Skeletal muscle satellite cell (primary cell): ENCODE measurements at regions not wholly inside any gene's neighbourhood (a gene's known extent, or its start where the extent isn't known, plus 50 kb on each side); places are given as distances from the start of the nearest gene placed in this dataset.

ENCODE experiments used
- H3K27me3 ChIP-seq: 2 replicates; pipeline ENCODE4 v1.7.0; 2013; ENCODE audit warnings: low read length; ENCODE audit not compliant: control insufficient read depth, insufficient read depth
- H3K36me3 ChIP-seq: 2 replicates; pipeline ENCODE4 v1.7.0; 2013; ENCODE audit warnings: mild to moderate bottlenecking, control low read depth, low read length; ENCODE audit not compliant: insufficient read depth
- H3K4me1 ChIP-seq: 2 replicates; pipeline ENCODE4 v1.7.0; 2013; ENCODE audit warnings: low read length; ENCODE audit not compliant: control insufficient read depth, insufficient read depth
- H3K4me2 ChIP-seq: 2 replicates; pipeline ENCODE4 v1.7.0; 2013; ENCODE audit warnings: mild to moderate bottlenecking, low read length
- H3K4me3 ChIP-seq: 2 replicates; pipeline ENCODE4 v1.7.0; 2013; ENCODE audit warnings: low read length
- H3K9ac ChIP-seq: 2 replicates; pipeline ENCODE4 v1.7.0; 2013; ENCODE audit warnings: mild to moderate bottlenecking, low read depth, low read length, moderate library complexity
- H3K9me3 ChIP-seq: replicated peaks from 2 replicates; pipeline ENCODE4 v1.7.0; 2013; ENCODE audit warnings: mild to moderate bottlenecking, control low read depth, low read length

- H3K36me3 ChIP-seq: no peaks in the 10 kb centered on the region
- H3K4me1 ChIP-seq: peaks cover 24% of the 10 kb centered on the region
- peak overlapping the region; percentile 9 for H3K4me3 ChIP-seq
- H3K9ac ChIP-seq: peak overlapping the region; percentile 31
- no peaks in the 10 kb centered on the region for H3K27me3 ChIP-seq
- H3K9me3 ChIP-seq: peaks cover 5% of the 10 kb centered on the region
- peak overlapping the region; percentile 33 for H3K4me2 ChIP-seq
Observed at GRCh38 chr11:115963156-115963555, 458.9 kb upstream of the CADM1 start.

DNA sequence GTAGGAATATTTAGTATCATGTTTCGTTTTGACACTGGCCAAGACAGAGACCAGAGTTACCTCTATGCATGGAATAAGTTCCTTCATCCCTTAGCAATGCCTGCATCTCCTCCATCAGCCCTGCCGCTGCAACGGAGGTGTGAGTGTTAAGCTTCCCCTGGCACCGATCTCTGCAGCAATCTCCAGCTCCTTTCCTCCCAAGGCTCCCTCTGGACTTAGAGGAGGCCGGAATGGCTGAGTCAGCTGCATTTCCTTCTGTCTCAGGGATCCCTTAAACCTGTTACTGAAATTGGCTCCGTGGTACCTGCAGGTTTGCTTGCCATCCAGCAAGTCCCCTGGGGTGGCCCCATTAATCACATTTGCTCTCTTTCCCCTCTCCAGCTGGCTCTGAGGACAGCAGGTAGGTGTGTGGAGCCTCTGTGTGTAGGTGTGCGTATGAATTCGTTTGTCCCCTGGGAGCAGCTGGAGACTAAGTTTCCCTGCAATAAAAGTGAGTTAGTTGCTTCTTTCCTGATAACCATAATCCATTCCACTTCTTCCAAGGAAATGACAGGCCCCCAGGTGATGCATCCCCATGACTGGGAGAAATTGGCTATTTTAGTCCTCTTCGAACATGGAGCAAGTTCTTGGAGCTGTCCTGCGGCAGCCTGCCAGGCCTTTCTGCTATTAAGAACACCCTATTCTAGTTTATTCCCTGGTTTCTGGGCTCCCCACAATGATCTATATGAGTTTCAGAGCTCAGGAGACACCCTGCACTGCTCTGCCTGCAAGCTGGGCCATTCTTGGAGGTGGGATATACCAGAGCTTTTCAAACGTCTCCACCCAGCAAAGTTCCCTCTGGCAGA, 457.2 kb upstream of the CADM1 start:
- Histone ChIP-seq H3K27me3 (no peaks in the 10 kb centered on the region), H3K4me1 (peaks cover 24% of the 10 kb centered on the region), H3K4me2 (no peak overlapping the region), H3K4me3 (no peak overlapping the region), H3K36me3 (no peaks in the 10 kb centered on the region), H3K9me3 (peaks cover 5% of the 10 kb centered on the region), H3K9ac (no peak overlapping the region)

GRCh38 chr11:115959081-115959486, 454.9 kb upstream of the CADM1 start:
- H3K4me3 ChIP-seq: no peak overlapping the region
- H3K4me1 ChIP-seq: peaks cover 7% of the 10 kb centered on the region
- H3K4me2 ChIP-seq: no peak overlapping the region
- H3K36me3 ChIP-seq: no peaks in the 10 kb centered on the region
- no peak overlapping the region for H3K9ac ChIP-seq
- H3K9me3 ChIP-seq: no peaks in the 10 kb centered on the region
- no peaks in the 10 kb centered on the region for H3K27me3 ChIP-seq

DNA sequence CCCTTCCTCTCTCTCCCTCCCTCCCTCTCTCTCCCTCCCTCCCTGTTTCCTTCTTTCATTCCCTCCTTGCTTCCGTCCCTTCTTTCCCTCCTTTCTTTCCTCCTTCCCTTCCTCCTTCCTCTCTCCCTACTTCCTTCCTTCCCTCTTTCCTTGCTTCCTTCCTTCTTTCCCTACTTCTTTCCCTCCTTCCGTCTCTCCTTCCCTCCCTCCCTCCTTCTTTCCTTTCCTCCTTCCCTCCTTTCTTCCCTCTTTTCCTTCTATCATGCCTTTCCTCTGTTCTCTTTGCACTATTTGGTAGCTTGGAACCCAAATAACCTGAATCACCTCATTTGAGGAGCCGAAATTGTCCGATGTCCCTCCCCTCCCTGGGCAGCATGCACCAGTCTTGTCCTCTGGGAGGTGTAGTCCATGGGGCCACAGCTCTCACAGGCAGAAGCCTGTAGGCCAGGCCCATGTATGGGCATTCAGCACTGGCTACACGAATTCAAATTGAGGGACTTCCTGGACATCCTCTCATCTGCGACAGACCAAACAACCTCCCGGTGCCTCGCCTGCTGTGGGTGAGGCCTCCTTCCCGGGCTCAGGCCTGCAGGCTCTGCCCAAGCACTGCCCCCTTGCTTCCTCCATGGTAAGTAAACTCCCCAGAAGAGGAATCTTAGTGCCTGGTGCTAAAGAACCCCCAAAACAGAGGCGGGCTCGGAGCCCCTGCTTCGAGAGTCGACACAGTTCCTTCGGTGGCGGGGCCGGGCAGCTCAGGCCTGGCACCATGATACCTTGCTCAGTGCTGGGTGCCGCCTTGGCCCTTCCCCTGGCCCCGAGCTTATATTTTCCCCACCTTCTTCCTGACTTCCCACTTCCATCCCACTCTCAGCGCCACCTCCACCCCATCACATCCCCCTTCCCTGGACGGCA, 454.1 kb upstream of the CADM1 start:
- Histone ChIP-seq H3K4me2 (no peak overlapping the region), H3K9ac (no peak overlapping the region), H3K36me3 (no peaks in the 10 kb centered on the region), H3K4me3 (no peak overlapping the region), H3K9me3 (no peaks in the 10 kb centered on the region), H3K27me3 (no peaks in the 10 kb centered on the region), H3K4me1 (peaks cover under 1% of the 10 kb centered on the region)

GRCh38 chr11:115955803-115956202, 451.6 kb upstream of the CADM1 start:
- H3K4me2 ChIP-seq: no peak overlapping the region
- no peaks in the 10 kb centered on the region for H3K36me3 ChIP-seq
- H3K9me3 ChIP-seq: peaks cover 8% of the 10 kb centered on the region
- H3K4me3 ChIP-seq: no peak overlapping the region
- no peak overlapping the region for H3K9ac ChIP-seq
- no peaks in the 10 kb centered on the region for H3K27me3 ChIP-seq
- no peaks in the 10 kb centered on the region for H3K4me1 ChIP-seq

GRCh38 chr11:115950660-115951059, 446.4 kb upstream of the CADM1 start:
- H3K9ac ChIP-seq: no peak overlapping the region
- no peaks in the 10 kb centered on the region for H3K27me3 ChIP-seq
- H3K36me3 ChIP-seq: no peaks in the 10 kb centered on the region
- no peak overlapping the region for H3K4me2 ChIP-seq
- H3K9me3 ChIP-seq: peaks cover 15% of the 10 kb centered on the region
- no peak overlapping the region for H3K4me3 ChIP-seq
- H3K4me1 ChIP-seq: no peaks in the 10 kb centered on the region

GRCh38 chr11:115944596-115944995, 440.4 kb upstream of the CADM1 start:
- Histone ChIP-seq H3K4me3 (no peak overlapping the region), H3K9ac (no peak overlapping the region), H3K9me3 (peaks cover 7% of the 10 kb centered on the region), H3K36me3 (no peaks in the 10 kb centered on the region), H3K27me3 (no peaks in the 10 kb centered on the region), H3K4me2 (no peak overlapping the region), H3K4me1 (peaks cover 19% of the 10 kb centered on the region)

DNA sequence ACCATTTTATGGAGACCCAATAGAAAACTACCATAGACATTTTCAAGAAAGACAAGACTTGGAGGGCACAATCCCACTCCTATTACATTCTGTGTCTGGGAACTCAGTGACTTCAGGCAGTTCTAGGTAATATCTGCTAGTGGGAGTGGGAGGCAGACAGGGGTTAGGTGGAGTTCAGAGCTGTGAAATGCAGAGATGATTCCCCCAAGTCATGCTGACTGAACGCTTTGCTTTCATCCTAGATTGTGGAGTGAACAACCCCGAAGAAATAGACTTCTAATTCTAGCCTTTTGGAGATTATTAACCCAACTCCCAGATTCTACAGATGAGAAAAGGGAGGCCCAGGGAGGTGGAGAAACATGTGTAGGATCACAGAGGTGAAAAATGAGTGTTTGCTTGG, 437.8 kb upstream of the CADM1 start:
- Histone ChIP-seq H3K4me1 (peaks cover 23% of the 10 kb centered on the region), H3K9ac (peak overlapping the region; percentile 2), H3K27me3 (no peaks in the 10 kb centered on the region), H3K9me3 (peaks cover 11% of the 10 kb centered on the region), H3K36me3 (no peaks in the 10 kb centered on the region), H3K4me2 (no peak overlapping the region), H3K4me3 (no peak overlapping the region)

- H3K36me3 ChIP-seq: no peaks in the 10 kb centered on the region
- no peaks in the 10 kb centered on the region for H3K27me3 ChIP-seq
- H3K9ac ChIP-seq: peak overlapping the region; percentile 2
- peaks cover 23% of the 10 kb centered on the region for H3K4me1 ChIP-seq
- H3K4me2 ChIP-seq: no peak overlapping the region
- no peak overlapping the region for H3K4me3 ChIP-seq
- peaks cover 11% of the 10 kb centered on the region for H3K9me3 ChIP-seq
Observed at GRCh38 chr11:115941481-115941993, 437.3 kb upstream of the CADM1 start.

- Histone ChIP-seq H3K4me1 (peaks cover 23% of the 10 kb centered on the region), H3K9me3 (peaks cover 8% of the 10 kb centered on the region), H3K4me2 (no peak overlapping the region), H3K4me3 (no peak overlapping the region), H3K27me3 (no peaks in the 10 kb centered on the region), H3K9ac (no peak overlapping the region), H3K36me3 (no peaks in the 10 kb centered on the region)
Observed at GRCh38 chr11:115941044-115941443, 436.8 kb upstream of the CADM1 start.

GRCh38 chr11:115939731-115940421, 435.7 kb upstream of the CADM1 start:
- Histone ChIP-seq H3K4me1 (peaks cover 23% of the 10 kb centered on the region), H3K4me3 (no peak overlapping the region), H3K27me3 (no peaks in the 10 kb centered on the region), H3K9ac (no peak overlapping the region), H3K36me3 (no peaks in the 10 kb centered on the region), H3K4me2 (no peak overlapping the region), H3K9me3 (peaks cover 6% of the 10 kb centered on the region)
